ENCODE measurements at regions not wholly inside any gene's neighbourhood (a gene's known extent, or its start where the extent isn't known, plus 50 kb on each side); places are given as distances from the start of the nearest gene placed in this dataset.

- TF ChIP-seq CTCF (IDR thresholded peaks at IDR 0.05; ENCODE audit: insufficient read depth, low read length, poor library complexity, severe bottlenecking) (no peak), EZH2phosphoT487 (conservative IDR thresholded peaks at IDR 0.05; ENCODE audit: low read length) (no peak)
Observed at GRCh38 chr2:14285812-14286211, 346.7 kb upstream of the LRATD1 start.
